Cerebellar nuclear complex (tissue), 1 donor: ENCODE measurements at regions not wholly inside any gene's neighbourhood (a gene's known extent, or its start where the extent isn't known, plus 50 kb on each side); places are given as distances from the start of the nearest gene placed in this dataset.
"Not testable (repeated sequence)": the region's sequence is repeated elsewhere in the genome, so short reads cannot be mapped to it uniquely, and the experiment has no call there.

ENCODE experiments used
- DNase-seq, 2 experiments: peaks; one replicate each; lab custom pipeline; 2025; lab: John Stamatoyannopoulos, UW

DNA sequence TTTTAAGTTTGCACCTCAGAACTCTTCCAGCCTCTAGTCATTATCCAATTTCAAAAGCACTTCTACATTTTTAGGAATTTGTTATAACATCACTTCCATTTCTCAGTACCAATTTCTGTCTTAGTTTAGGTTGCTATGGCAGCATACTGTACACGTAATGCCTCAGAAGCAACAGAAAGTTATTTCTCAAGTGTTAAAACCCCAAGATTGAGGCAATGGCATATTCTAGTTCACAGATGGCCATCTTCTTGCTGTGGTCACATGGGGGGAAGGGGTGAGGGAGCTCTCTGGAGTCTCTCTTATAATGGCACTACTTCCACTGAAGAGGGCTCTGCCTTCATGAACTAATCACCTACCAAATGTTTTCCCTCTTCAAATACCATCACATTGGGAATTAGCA is 220.3 kb upstream of the CTSO start:
- no peak for DNase-seq

GRCh38 chr4:156173486-156173885 is 219.8 kb upstream of the CTSO start:
- no peak for DNase-seq

DNA sequence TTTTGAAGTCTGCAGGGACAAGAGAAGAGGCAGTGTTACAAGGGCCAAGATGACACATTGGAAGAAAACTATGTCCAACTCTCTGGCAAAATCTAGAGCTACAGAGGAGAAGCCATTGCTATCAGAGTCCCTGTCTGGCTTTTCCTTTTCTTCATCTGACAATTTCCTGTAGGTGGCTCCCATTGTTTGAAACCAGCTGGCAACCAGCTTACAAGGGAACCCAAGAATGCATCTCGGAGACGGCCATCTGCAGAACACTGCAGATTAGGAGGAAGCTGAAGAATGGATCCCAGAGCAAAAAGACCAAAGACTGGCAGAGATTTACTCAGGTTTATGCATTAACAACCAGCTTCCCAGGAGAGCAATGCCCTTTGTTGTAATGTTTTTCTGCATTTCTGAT is 216.2 kb upstream of the CTSO start:
- no peak for DNase-seq

DNA sequence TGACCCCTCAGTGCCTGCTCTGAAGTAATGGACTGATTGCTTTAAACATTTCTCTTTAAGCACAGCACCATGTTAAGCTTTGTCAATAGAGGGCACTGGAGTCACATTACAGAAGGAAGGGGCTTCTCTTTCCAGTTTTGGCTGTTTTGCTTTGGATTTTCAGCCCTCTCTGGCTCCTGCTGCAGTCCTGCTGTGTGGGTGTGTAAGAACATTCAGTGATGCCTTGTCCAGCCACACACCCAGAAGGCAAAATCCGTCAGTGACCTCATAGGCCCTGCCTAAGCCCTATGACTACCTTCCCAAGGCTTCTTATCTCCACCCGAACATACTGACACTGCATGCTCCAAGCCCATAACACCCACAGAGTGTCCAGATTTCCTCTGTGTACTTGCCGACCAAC is 215.3 kb upstream of the CTSO start:
- DNase-seq = no peak

DNA sequence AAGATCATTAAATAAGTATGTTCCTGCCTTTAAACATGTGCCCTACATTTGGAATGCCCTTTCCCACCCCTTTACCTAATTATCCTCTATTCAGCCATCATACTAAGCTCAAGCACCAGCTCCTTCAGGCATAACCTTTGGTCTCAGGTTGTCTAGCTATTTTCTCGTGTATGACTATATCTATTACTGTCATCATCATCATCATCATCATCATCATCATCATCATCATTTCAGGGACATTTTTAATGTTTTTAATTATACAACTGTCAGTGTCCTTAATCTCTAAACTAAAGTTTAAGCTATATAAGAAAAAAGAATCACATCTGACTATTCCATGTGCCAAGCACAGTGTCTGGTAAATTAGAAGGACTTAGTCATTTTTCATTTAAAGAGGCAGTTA is 214.6 kb upstream of the CTSO start:
- DNase-seq = no peak

DNA sequence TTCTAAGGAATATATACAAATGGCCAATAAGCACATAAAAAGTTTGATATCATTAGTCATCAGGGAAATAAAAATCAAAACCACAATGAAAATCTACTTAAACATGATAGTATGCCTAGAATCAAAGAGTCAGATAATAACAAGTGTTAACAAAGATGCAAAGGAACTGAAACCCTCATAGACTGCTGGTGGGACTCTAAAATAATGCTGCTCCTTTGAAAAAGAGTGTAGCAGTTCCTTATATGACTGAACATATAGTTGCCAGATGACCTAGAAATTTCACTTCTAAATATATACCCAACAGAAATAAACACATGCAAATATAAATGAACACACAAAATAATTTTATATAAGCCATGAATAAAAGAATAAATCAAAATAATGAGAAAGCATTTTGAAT is 205.1 kb upstream of the CTSO start:
- DNase-seq = no peak

DNA sequence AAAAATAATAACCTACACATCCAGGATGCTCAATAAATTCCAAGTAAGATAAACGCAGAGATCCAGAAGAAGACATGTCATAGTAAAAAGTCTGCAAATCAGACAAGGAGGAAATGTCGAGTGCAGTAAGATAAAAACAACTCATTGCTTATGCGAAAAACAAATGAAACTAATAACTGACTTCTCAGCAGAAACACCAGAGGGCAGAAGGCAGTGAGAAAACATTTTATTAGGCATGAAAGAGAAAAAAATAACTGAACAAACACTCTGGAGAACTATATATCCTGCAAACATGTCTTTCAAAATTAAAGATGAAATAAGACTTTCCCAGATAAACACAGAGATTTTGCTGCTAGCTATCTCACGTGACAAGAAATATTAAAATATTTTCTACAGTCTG is 201.3 kb upstream of the CTSO start:
- no peak for DNase-seq

DNA sequence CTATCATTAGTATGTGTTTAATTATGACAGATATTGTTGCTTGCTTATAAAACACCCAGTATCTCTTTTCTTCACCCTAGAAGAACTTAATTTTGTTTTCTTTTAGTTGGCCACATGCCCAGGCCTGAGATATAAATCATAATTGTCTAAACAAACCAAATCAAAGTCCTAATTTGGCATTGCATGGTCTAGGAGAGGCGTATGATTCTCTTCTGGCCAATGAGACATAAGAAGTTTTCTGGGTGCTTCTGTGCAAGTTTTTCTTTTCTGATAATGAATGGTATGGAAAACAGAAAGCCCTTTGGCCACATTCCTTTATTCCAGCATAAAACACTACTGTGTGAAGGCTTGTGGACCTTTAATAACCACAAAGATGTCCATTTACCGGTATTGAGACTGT is 192.9 kb upstream of the CTSO start:
- no peak for DNase-seq

DNA sequence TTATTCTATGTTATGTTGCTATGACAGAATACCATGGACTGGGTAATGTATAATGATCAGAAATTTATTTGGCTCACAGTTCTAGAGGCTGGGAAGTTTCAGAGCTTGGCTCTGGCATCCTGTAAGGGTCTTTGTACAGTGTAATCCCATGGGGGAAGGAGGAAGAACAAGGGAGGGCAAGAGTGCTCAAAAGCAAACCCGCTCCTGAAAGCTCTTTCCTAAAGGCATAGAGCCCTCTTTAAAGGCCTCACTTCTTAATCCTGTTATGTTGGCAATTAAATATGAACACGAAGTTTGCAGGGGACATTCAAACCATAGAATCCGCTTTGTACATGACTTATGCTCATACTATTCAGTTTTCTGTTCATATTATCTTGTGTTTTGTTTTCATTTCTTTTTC is 191.3 kb upstream of the CTSO start:
- DNase-seq = no peak

DNA sequence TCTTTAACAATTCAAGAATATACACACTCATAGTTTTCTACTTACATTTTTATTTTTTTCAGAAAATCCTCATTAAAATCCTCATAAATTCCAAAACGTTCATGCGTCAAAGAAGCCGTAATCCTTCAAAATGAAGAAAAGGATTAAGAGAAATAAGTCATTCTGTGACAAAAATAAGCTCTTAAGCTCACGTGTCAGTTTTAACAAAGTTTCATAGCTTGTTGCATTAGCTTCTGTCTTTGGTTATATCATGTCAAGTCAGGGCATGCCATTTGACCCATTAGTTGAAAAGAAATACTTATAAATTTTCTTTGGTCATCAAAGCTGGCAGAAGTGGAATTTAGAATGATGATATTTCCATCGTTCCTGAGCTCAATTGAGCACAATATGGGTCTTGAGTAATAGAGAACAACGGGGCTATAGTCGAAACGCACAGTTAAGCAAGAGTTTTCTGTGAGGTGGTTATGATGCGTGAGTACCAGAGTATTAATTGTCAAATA is 185.2 kb upstream of the CTSO start:
- DNase-seq = no peak

DNA sequence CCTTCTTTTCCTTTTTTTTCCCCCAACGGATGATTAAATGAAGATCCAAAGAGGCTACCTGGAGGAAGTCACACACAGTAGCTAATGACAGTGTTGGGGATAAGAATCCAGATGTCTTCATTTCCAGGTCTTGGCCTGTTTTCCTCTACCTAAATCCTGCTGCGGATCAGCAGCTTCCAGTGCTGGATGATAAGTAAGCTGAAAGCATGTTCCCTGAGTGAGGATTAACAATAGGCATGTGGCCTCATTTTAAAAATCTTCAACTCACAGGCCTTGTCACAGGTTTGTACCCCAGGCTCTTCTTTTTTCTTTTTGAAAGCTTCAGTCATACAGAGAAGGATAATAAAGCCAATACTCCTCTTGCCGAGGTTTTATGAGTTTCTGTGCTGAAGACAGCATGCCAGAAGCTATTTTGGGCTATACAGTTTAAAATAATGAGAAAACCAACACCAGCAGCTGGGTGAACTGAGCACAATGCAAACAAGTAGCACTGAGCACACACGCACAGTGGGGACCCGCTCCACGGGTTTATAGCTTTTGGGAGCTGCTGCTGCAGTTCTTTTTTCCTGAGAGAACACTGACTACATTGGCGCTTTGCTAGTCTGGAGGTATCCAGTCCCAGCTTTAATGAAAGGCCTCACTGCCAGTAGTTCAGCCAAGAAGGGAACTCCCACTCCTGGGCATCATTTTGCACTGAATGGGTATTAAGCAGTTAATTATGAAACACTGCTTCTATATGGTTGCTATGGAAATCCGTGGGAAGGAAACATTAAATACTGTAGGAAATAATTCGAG is 184.2 kb upstream of the CTSO start:
- DNase-seq = no peak

GRCh38 chr4:156132196-156132595 is 178.5 kb upstream of the CTSO start:
- DNase-seq = no peak

DNA sequence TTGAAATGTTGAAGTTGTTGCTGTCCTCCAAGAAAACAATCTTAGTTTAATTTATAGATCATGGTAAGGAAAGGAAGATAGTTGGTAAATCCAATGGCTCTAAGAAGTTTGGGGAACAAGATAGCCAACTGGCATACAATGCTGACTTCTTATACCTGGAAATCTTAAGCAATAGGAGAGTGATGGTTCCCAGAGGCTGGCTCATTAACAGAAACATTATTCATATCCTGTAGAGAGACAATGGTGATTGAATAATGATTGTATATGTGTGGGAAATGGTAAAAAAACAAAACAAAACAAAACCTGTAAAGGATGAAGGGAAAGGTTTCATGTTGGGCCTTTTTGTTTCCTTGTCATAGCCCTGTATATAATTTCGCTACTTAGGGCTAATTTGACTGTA is 174.9 kb upstream of the CTSO start:
- no peak for DNase-seq

- no peak for DNase-seq
Observed at GRCh38 chr4:156118507-156119220, 165.0 kb upstream of the CTSO start.

DNA sequence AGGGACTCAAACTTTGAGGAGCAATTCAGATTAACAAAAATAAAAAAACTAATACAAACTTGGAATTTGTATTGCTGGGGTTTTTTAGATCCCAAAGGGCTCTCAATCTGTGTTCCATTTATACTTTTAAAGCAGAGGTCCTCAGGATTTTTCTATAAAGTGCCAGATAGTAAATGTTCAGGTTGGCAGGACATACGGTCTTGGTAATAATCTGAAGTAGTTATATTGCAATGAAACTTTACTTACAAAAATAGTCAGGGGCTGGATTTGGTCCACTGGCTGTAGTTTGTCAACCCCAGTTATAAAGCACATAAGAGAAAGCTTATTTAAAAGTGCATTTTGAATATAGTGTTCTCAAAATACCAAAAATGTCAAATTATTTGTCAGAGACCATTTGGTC is 164.1 kb upstream of the CTSO start:
- DNase-seq = no peak

GRCh38 chr4:156116991-156117390 is 163.3 kb upstream of the CTSO start:
- no peak for DNase-seq

DNA sequence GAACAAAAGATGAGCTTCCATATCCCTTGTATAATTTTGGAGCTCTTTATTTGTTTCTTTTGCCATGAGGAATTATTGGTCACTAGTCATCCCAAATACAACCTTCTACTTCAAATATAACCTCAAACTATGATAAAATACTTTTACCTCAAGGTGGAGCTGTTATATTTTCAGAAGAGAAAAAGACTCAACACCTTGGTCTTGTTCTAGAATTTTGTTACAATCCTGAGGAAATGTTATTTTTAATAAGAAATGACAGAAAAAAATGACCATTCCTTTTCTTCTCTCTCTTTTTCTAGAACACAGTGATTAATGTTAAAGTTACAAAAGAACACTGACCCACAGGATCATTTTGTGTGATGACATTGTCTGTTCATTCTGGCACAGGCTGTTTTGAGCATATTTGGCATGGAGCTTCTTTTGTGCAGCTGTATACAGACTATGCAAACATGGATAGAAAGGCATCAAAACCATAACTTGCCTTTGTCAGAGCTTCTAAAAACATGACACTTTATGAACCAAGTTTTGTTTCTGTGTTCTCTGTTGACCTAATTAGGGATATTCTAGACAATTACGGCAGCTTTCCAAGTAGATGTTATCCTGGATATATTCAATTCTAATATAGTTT is 159.6 kb upstream of the CTSO start:
- no peak for DNase-seq

GRCh38 chr4:156111686-156112085 is 158.0 kb upstream of the CTSO start:
- DNase-seq = no peak

- no peak for DNase-seq
Observed at GRCh38 chr4:156109943-156110900, 156.6 kb upstream of the CTSO start.

DNA sequence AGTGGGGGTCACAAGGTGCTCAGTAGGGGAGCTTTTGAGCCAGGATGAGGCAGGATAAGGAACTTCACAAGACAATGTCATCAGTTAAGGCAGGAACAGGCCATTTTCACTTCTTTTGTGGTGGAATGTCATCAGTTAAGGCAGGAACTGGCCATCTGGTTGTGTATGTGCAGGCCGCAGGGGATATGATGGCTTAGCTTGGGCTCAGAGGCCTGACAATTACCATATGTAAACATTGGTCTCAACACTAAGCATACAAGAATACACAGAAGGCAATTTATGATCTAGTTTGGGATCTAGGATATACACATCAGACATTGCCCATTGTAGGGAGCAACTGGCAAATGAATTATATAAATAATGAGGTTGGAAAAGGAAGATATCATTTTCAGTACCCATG is 155.4 kb upstream of the CTSO start:
- DNase-seq = not testable (repeated sequence)

- no peak for DNase-seq
Observed at GRCh38 chr4:156103311-156103710, 149.6 kb upstream of the CTSO start.

DNA sequence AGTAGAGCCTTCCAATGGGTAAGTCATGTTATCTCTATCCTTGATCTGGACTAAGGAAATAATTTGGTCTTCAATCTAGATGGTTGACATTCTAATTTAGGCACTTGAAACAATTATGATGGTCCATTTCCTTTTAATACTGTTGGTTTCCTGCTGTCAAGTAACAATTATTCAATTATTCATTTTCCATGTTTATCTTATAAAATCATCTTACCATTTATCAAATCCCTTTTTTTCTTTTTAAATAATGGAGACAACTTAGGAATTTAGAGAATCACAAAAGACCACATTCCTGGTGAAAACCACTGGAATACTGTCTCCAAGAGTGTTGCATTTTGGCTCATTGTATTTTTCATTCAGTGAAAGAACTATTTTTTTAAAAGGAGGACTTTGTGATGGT is 148.7 kb upstream of the CTSO start:
- DNase-seq = no peak
